HG02970 (cell line): ENCODE measurements at regions not wholly inside any gene's neighbourhood (a gene's known extent, or its start where the extent isn't known, plus 50 kb on each side); places are given as distances from the start of the nearest gene placed in this dataset.

ENCODE experiments used
- ATAC-seq: cut with Tn5 transposase; IDR thresholded peaks from one replicate; pipeline ENCODE4 v1.9.1; 2021; ENCODE audit warnings: mild to moderate bottlenecking, moderate library complexity, moderate number of reproducible peaks; ENCODE audit not compliant: unreplicated experiment, low FRiP score

GRCh38 chr9:36728651-36729520 is 156.2 kb downstream of the MELK start:
- no peak for ATAC-seq

GRCh38 chr9:36729906-36730305 is 157.2 kb downstream of the MELK start:
- no peak for ATAC-seq

- ATAC-seq: no peak
These were observed 157.7 kb downstream of the MELK start for GRCh38 chr9:36730414-36730813.

- no peak for ATAC-seq
These were observed 158.6 kb downstream of the MELK start for GRCh38 chr9:36731068-36731956.

GRCh38 chr9:36734737-36735136 is 162.0 kb downstream of the MELK start:
- no peak for ATAC-seq

- no peak for ATAC-seq
These were observed 164.0 kb downstream of the MELK start for GRCh38 chr9:36736648-36737047.

- ATAC-seq: no peak
These were observed 165.8 kb downstream of the MELK start for GRCh38 chr9:36738318-36738976.

- no peak for ATAC-seq
These were observed 166.8 kb downstream of the MELK start for GRCh38 chr9:36739373-36740116.

GRCh38 chr9:36742264-36742663 is 169.6 kb downstream of the MELK start:
- no peak for ATAC-seq

- ATAC-seq: no peak
These were observed 172.0 kb downstream of the MELK start for GRCh38 chr9:36744678-36745077.

GRCh38 chr9:36745977-36746376 is 173.3 kb downstream of the MELK start:
- no peak for ATAC-seq

- no peak for ATAC-seq
These were observed 173.7 kb downstream of the MELK start for GRCh38 chr9:36746415-36746814.

GRCh38 chr9:36748322-36748899 is 175.7 kb downstream of the MELK start:
- ATAC-seq: no peak

GRCh38 chr9:36749461-36749860 is 176.8 kb downstream of the MELK start:
- ATAC-seq: no peak

GRCh38 chr9:36750630-36751029 is 177.9 kb downstream of the MELK start:
- ATAC-seq: no peak

- ATAC-seq: no peak
These were observed 182.3 kb downstream of the MELK start for GRCh38 chr9:36755019-36755418.

GRCh38 chr9:36759141-36759540 is 186.4 kb downstream of the MELK start:
- no peak for ATAC-seq

- no peak for ATAC-seq
These were observed 187.3 kb downstream of the MELK start for GRCh38 chr9:36759976-36760375.

GRCh38 chr9:36760667-36761420 is 188.1 kb downstream of the MELK start:
- ATAC-seq: no peak
